ENCODE measurements at regions not wholly inside any gene's neighbourhood (a gene's known extent, or its start where the extent isn't known, plus 50 kb on each side); places are given as distances from the start of the nearest gene placed in this dataset.
"Not testable (repeated sequence)": the region's sequence is repeated elsewhere in the genome, so short reads cannot be mapped to it uniquely, and the experiment has no call there.

GRCh38 chr2:144904612-144905011 is 384.7 kb upstream of the ZEB2 start:
- no peak for DNase-seq (ENCODE audit: extremely low read depth, low read depth, low spot score)

DNA sequence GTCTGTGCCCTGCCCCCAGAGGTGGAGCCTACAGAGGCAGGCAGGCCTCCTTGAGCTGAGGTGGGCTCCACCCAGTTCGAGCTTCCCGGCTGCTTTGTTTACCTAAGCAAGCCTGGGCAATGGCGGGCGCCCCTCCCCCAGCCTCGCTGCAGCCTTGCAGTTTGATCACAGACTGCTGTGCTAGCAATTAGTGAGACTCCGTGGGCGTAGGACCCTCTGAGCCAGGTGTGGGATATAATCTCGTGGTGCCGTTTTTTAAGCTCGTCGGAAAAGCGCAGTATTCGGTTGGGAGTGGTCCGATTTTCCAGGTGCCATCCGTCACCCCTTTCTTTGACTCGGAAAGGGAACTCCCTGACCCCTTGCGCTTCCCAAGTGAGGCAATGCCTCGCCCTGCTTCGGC is 383.1 kb upstream of the ZEB2 start:
- DNase-seq (ENCODE audit: extremely low read depth, low read depth, low spot score): not testable (repeated sequence)

DNA sequence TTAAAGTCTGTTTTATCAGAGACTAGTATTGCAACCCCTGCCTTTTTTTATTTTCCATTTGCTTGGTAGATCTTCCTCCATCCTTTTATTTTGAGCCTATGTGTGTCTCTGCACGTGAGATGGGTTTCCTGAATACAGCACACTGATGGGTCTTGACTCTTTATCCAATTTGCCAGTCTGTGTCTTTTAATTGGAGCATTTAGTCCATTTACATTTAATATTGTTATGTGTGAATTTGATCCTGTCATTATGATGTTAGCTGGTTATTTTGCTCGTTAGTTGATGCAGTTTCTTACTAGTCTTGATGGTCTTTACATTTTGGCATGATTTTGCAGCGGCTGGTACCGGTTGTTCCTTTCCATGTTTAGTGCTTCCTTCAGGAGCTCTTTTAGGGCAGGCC is 381.5 kb upstream of the ZEB2 start:
- DNase-seq (ENCODE audit: extremely low read depth, low read depth, low spot score): not testable (repeated sequence)

GRCh38 chr2:144896341-144896740 is 376.4 kb upstream of the ZEB2 start:
- DNase-seq (ENCODE audit: extremely low read depth, low read depth, low spot score): no peak

DNA sequence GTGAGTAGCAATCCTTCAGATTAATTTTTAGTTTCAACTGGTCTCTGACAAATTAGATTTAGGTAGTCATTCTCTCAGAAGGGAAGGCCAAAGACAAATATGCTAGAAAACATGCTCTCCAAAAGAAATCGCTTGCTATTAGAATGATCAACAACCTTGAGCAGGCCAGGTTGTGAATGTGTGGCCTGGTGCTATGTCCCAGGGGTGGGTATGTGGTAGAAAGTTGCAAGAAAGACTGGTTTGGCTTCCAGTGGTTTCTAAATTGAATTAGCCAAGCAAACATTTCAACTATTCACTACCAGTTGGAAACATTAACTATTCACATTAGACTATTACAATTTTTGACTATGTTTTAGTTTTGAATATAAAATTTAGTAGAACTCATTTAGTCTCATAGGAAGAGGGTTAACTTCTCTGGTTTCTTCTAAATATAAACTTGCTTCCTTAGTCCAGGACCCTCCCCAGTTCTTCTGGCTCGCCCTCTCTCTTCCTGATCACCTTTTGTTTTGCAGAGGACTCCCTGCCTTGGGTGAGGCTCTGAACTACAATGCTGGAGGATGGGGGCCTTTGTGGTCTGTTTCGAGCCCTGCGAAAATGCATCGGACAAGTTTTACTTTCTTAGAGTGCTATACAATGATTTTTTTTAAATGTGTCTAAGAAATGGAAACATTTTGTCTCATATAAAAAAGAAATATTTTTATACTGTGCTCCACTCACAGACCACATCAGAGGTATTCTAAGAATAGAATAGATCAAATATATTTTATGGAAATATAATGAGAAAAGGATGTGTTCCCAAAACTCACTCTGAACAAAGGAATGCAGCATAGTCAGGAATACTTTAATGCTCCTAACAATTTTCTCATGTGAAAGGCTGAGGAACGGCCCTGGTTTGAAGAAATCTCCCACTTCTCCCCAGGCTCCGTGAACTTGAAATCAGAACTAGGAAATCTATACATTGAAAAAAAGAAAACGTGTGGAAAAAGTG is 375.0 kb upstream of the ZEB2 start:
- DNase-seq (ENCODE audit: extremely low read depth, low read depth, low spot score): no peak

GRCh38 chr2:144893464-144893863 is 373.5 kb upstream of the ZEB2 start:
- no peak for DNase-seq (ENCODE audit: extremely low read depth, low read depth, low spot score)

DNA sequence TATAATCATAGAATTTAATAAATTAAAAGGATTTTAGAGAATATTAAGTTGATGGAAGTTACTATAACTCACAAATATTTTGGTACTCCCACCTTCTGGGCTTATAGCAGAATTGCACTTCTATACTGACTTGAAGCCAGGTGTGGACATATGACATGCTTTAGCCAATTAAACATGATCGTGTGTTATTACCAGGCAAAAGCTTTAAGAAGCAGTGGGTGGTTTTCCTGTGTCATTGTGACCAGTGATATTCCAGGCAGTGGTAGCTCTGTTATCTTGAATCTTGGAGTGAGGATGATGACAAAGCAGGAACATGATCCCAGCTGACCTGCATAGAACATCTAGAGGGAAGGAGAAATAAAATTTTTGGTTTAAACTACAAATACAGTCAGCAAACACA is 370.9 kb upstream of the ZEB2 start:
- DNase-seq (ENCODE audit: extremely low read depth, low read depth, low spot score): peak; percentile 23

GRCh38 chr2:144889348-144889747 is 369.4 kb upstream of the ZEB2 start:
- DNase-seq (ENCODE audit: extremely low read depth, low read depth, low spot score): no peak

- no peak for DNase-seq (ENCODE audit: extremely low read depth, low read depth, low spot score)
These were observed 366.9 kb upstream of the ZEB2 start for GRCh38 chr2:144886862-144887261.

- no peak for DNase-seq (ENCODE audit: extremely low read depth, low read depth, low spot score)
These were observed 358.0 kb upstream of the ZEB2 start for GRCh38 chr2:144877893-144878292.

DNA sequence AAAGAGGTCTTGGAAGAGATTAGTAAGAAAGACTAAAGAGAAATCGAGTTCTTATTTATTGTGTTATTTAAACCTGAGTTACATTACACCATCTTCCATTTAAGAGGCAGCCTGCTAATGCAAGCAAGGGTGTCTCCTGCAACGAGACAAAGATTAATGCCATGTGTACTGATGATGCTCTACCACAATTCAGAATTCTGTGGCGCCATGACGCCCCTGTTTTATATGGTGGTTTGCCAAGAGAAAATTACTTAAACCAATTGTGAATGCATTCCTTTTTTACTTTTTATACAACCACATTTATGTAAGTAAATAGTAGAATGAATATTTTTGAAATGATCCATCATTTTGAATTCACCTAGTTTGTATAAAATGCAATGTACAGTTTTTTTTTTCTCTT is 356.1 kb upstream of the ZEB2 start:
- no peak for DNase-seq (ENCODE audit: extremely low read depth, low read depth, low spot score)

GRCh38 chr2:144875290-144875969 is 355.5 kb upstream of the ZEB2 start:
- no peak for DNase-seq (ENCODE audit: extremely low read depth, low read depth, low spot score)

DNA sequence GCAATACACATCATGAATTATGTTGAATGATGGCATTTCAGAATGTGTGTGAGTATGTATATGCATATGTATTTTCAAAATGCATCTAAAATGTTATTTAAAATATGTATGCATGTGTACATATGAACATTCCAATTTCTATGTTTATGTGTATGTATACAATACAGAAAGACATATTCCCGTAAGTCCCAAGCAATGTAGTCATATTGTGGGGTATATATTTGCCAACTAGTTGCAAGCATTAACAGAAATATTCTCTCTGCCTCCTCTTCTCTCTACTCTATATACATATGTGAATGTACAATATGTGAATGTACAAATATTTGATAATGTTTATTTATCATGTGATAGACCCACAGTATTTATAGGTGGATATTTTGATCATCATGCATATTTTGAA is 345.8 kb upstream of the ZEB2 start:
- no peak for DNase-seq (ENCODE audit: extremely low read depth, low read depth, low spot score)

GRCh38 chr2:144859716-144860115 is 339.8 kb upstream of the ZEB2 start:
- DNase-seq (ENCODE audit: extremely low read depth, low read depth, low spot score): no peak

GRCh38 chr2:144858211-144858610 is 338.3 kb upstream of the ZEB2 start:
- no peak for DNase-seq (ENCODE audit: extremely low read depth, low read depth, low spot score)

- DNase-seq (ENCODE audit: extremely low read depth, low read depth, low spot score): no peak
These were observed 334.7 kb upstream of the ZEB2 start for GRCh38 chr2:144854596-144854995.

GRCh38 chr2:144849612-144850011 is 329.7 kb upstream of the ZEB2 start:
- no peak for DNase-seq (ENCODE audit: extremely low read depth, low read depth, low spot score)

DNA sequence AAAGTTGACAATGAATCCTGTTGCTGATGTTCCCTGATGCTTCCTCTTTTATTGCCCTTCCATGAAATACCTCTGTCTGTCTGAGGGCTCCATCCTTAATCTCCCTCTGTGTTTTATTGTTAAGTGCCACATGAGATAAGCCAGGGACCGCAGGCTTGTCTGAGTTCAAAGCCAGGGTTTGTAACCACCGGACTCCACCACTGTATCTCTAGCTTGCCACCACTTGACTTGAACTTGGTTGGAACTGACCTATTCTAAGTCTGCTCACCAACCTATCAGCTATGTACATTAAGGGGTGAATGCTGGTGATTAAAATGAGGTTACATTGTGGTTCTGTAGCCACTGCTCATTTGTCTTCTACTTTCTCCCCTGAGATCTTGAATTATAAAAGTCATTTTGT is 328.5 kb upstream of the ZEB2 start:
- no peak for DNase-seq (ENCODE audit: extremely low read depth, low read depth, low spot score)

DNA sequence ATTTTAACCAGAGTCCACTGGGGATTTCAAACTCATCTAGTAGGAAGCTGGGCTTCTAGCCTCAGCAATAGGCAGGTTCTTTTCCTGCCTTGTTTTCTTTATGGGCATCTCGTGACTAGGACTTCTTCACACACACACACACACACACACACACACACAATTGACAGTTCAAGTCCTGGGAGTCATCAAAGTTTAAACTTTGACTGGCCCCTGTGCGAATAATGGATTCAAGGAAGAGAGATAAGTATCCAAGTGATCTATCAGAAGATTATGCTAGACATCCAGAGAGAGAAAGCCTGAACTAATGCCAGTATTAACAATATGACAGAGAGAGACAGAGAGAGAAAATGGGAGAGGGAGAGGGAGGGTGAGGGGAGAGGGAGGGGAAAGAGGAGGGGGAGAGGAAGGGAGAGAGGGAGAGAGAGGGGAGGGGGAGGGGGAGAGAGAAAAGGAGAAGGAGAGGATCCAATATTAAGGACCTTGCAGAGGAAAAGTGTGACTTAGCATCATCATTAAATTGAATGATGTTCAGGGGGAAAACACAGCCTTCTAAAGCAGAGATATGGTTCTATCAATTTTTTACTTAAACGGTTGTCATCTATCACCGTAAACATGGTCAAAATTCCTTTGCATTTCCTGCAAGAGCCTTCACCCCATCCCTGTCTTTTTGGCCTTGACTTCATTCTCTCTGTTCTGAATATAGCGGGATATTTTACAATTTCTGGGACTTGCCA is 327.6 kb upstream of the ZEB2 start:
- no peak for DNase-seq (ENCODE audit: extremely low read depth, low read depth, low spot score)

- no peak for DNase-seq (ENCODE audit: extremely low read depth, low read depth, low spot score)
These were observed 316.9 kb upstream of the ZEB2 start for GRCh38 chr2:144836635-144837350.

Measured in glomerular endothelial cell (primary cell).